IPS-NIHi7 (cell line): ENCODE measurements at regions not wholly inside any gene's neighbourhood (a gene's known extent, or its start where the extent isn't known, plus 50 kb on each side); places are given as distances from the start of the nearest gene placed in this dataset.
"Not testable (repeated sequence)": the region's sequence is repeated elsewhere in the genome, so short reads cannot be mapped to it uniquely, and the experiment has no call there.

ENCODE experiments used
- DNase-seq: peaks from one replicate; pipeline ENCODE4 v3.0.0; 2012; ENCODE audit warnings: mixed read lengths; ENCODE audit errors: extremely low spot score

DNA sequence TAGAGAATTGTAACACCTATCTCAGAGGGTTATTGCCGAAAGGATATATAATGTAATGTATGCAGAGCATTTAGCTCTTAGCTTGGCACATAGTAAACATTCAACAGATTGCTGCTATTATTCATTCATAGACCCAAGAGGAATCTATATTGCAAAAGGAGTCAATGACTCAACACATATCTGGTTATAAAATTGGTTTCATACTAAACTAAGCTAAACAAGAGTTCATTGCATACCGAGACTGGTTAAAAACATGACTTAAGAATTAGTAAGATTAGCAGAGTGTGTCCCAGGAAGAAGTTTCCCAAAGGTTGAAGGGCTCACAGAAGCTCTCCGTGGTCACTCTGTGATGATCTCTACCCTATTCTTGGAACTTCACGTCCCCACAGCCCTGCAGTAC lies 339.6 kb upstream of the CCNH start:
- no peak for DNase-seq

DNA sequence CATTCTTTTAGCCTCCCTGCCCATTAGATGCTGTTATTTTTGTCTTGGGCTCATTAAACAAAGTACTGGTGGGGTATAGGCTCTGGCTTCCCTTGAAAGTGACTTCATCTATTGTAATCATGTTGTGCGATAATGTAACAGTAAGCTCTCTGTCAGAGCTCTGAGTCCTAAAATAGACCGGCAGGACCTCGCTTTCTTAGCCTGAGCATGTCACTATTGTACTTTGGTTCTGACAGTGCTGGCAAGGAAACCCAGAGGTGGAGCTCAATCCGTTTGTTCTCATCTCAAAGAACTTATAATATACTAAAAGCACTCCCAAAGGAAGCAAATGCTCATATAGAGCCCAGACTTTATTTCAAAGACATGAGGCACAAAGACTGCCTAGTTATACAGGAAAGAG lies 339.1 kb upstream of the CCNH start:
- no peak for DNase-seq

DNA sequence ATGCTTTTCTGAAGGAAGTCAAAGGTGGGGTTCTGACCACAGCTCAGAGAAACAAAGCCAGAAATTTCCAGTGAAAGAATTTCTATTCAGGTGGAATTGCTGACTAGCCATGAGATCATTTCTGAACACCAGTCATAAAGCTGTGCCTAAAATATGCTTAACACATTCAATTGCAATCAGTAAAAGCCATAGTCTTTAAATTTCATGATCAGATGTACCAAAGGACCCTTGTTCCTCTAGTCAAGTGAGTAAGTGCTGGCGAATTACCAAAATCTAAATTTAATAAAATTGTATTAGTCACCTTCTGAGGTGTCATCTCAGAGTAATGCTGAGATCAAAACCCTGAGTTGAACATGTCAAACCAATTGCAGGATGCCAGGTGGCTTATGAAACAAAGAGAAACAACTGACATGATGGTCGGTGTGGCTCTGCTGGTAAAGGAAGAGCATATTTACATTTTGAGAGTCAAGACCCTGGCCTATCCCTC lies 334.2 kb upstream of the CCNH start:
- DNase-seq = no peak

DNA sequence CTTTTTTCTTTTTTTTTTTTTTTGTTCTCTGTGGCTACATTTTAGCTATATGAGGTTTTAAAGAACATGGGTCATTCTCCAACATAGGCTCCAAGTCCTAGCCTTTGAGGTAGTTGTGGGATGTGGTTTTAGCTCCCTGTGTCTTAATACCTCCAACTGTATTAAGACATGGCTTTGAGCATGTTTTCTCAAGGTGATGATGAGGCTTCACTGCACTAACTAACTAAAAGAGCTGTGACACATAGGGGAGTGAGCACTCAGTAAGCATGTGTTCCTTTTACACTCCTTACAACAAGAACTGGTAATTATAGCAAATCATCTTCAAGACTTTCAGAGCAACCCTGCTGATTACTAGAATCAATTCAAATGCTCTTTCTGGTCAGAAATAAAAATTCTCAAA lies 333.6 kb upstream of the CCNH start:
- DNase-seq = no peak

DNA sequence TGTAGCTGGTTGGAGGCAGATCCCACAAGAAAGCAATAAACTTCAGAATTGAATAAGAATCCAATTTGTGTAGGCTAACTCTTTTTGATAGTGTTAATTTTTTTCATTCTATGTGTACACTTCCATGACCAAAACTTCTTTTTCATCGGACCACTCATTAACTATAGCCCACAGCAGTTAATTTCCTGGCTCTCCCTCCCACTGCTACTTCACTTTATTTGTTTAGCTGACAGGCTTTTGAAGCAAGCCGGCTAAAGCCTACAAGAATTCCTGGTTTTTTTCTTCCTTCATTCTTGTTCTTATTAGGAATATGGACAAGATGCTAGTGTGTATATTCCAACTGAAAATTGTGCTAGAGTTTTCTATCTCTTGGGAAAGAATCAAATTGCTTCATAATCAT lies 329.2 kb upstream of the CCNH start:
- DNase-seq = no peak

DNA sequence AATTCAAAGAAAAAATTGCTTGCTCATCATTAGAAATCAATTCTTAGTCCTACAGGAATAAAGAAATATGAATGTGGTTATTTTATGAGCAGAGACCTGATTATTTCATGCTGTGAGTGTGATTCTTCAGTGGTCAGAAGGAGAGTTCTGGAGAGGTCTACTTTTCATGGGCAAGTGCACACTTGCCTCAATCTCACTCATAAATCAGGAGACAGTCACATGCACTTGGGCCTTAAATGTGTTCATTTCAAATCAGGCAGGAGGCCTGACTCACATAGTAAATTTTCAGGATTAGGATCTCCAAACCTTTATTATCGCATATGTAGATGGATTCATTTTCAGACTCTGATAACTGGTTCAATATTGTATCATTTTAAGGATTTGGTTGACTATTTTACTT lies 323.2 kb upstream of the CCNH start:
- no peak for DNase-seq

DNA sequence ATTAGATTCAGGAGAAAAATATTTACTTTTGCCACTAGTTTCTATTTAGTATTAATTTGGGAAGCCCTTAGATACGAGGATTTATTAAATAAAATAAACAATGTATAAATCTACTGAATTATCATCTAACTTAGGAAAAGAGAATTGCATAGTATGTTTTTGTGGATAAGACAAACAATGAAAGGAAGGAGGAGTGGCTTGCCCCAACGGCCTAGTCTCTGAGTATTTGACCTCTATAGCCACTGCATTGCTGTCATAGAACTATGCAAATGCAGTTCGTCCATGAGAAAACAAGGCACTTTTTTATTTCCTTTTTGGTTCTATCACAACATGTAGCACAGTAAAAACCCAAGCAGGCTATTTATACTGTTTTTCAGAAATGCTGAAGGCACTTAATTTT lies 321.2 kb upstream of the CCNH start:
- DNase-seq = no peak

DNA sequence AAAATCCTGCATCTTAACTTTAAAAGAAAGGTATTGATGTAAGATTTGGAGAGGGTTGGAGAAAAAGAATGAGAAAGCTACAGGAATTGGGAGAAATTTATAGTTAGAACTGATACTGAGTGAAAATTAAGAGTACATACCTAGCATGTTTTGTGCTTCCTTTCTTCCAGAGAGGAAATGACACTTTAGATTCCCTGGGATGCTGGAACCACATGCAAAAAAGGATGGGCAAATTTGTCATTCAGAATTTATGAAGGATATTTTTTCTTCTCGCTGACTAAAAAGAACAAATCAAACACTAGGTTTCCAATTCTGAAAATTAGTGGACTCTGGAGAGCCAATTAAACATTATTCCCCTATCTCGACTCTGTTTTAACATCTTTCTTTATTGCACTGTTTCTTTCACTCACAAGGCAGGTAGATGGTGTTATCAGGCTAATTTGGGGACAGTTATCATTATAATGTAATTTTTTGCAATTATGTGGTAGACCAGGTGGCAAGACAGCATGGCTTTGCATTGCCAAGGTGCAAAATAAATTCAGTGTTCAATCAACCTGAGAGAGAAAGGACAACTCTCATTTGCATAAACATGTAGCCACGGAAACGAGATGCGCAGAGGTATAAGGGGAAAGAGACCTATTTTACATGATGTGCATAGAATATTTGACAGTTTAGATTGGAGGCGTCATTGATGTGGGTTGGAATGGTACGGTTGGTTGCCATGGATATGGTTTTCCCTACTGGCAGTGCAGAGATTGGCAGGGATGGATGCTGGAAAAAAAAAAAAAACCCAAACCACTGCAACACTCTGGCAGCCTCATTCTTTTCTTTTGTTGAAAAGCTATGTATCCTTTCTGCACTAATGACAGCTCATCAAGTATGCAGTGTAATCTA lies 320.4 kb upstream of the CCNH start:
- no peak for DNase-seq

DNA sequence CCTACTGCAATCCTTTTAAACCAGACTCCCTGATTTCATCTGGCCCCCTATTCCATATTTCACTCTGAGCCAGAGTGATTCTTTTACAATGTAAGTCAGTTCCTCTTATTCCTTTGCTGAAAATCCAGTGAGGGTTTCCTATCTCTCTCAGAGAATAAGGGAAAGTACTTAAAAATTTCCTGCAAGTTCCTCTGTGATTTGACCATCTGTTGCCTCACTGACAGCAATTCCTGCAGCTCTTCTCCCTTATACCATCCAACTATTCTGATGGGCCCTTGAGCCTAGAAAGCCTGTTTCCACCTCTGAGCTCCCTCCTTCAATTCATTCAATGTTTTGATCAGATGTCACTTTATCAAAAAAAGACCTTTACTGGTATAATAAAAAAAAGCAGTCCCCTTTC lies 317.1 kb upstream of the CCNH start:
- no peak for DNase-seq

DNA sequence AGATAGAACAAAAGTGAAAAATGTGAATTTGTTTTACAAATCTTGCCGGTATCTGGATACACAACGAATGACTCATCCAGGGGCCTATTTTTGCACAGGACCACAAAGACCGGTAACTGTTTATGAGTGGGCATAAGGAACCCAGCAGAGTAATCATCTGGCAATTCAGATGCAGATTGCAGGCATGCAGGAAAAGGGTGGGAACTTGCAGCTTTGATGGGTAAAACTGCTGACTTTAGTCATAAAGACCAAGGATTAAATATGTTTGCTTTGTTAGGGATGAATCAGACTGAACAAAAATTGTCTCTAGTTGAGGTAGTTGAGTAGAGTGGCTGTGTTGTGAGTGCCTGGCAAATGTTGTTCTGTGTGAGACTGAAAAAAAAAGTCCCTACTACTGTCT lies 309.6 kb upstream of the CCNH start:
- peak; percentile 19 for DNase-seq

DNA sequence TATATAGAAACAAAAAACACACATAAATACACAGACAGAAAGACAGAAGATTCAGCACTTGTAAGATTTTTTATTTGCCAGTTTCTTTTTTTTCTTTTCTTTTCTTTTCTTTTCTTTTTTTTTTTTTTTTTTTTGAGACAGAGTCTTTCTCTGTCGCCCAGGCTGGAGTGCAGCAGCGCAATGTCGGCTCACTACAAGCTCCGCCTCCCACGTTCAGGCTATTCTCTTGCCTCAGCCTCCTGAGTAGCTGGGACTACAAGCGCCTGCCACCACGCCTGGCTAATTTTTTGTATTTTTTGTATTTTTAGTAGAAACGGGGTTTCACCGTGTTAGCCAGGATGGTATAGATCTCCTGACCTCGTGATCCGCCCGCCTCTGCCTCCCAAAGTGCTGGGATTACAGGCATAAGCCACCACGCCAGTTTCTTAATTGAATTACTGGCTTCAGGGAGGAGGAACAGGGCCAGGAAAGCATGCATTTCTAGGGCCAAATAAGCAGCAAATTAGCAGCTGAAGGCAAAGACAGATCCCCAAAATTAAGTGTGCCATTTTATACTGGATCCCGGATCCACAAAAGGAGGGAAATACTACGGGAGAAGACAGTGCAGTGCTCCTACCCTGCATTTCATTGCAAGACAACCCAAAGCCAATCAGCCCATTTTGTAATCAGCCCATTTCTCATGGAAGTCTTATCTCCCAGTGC lies 305.6 kb upstream of the CCNH start:
- DNase-seq = not testable (repeated sequence)

DNA sequence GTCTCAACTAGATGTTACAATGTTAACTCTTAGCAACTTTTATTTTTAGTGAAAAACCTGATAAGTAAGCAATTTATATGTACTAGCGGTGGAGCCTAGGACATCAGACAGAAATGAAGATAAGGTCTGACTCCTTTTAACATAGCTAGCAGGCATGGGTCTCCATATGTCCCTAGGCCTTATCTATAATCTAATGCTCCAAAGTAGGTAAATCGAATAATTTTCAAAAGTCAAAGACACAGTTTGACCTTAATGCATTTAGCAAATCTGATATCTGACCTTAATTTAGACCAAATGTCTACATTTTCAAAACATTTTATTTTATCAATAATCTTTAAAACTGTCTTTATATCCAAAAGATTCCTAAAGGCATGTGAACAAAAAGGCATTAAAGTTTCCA lies 305.0 kb upstream of the CCNH start:
- no peak for DNase-seq

DNA sequence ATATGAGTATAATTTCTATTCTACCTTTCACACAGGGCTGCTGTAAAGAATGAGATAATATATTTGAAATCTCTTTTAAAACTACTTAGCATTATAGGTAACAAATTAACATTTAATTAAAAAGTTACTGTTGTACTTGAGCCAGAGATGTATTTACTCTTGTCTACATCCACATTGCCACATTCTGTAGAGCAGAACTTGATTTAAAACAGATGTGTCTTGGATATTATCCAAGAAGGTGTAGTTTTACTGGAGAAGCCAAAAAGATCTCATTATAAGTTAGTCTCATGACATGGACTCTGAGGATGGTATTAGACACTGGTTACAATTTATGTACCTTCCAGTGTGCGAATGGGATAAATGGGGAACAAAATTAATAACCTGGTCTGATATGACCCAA lies 293.1 kb upstream of the CCNH start:
- DNase-seq = no peak

DNA sequence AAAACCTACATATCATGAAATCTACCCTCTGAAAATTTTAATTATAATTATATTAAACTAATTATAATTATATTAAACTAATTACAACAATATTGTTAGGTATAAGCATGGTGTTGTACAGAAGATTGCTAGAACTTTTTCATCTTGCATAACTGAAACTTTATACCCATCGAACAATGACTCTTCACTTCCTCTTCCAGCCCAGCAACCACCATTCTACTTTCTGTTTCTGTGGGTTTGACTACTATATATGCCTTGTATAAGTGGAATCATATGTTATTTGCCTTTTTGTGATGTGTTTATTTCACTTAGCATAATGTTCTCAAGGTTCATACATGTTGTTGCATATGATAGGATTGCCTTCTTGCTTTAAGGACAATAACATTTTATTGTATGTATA lies 274.2 kb upstream of the CCNH start:
- DNase-seq = no peak

DNA sequence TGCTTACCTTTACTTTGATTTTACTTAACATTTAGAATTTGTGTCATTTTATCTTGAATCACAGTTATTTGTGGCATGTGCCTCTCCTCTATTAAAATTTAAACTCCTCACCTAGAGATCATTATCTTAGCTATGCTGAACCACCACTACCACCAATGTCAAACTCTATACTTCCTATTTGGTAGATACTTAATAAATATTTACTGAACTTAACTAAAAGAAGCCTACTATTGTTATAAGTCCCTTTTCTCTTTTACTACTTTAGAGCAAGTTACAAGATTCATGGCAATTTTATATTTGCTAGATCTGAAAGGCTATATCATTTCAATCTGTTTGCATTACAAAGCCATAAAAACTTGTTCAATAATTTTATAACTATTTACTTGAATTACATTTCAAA lies 273.3 kb upstream of the CCNH start:
- no peak for DNase-seq

DNA sequence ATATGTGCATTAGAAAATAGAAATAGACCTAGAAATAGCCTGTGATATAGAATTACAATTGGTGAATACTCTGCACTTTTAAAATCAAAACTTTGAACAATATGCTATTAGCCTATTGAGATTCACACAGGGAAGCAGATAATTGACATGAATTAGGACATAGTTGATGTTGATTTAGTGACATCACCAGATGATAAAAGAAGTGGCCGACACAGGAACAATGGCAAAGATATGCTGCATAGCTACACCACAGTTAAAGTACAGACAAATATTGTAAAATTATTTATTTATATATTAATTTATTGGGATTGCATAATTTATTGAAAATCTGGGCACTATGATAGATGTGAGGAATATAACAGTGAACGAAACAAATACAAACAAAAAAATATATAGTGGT lies 261.5 kb upstream of the CCNH start:
- no peak for DNase-seq

DNA sequence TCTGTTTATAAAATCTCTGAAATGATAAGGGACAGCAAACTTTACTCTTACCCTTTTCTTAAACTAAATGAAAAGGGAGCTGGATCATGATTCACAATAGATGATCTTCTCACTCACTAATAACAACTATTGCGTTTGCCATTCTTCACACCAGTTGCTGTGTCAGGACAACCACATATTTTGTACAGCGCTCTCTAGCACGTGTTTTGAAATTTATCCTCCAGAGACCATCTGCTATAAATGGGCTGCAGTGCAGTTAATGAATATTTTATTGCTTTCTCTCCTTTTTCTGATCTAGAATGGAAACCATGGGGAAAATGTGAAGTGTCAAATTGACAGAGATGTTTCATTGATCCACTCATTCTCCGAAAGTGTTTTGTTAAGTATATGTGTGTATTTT lies 258.4 kb upstream of the CCNH start:
- no peak for DNase-seq

DNA sequence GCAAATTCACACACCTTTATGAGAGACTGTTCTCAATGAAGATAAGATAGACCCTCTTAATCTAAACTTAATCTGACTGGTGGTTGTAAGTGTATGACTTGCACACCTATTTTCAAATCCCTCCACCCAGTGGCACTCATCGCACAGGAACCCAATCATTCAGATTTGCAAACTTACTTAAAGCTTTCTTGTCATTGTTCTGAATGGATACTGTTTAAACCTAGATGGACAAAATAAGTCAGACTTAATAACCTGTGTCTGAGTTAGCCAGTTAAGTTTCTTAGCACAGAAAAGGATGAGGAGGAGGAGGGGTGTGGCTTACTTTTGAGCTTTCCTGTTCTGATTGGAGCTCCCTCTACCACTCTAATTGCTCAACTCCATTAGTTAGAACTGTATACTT lies 252.4 kb upstream of the CCNH start:
- DNase-seq = no peak

DNA sequence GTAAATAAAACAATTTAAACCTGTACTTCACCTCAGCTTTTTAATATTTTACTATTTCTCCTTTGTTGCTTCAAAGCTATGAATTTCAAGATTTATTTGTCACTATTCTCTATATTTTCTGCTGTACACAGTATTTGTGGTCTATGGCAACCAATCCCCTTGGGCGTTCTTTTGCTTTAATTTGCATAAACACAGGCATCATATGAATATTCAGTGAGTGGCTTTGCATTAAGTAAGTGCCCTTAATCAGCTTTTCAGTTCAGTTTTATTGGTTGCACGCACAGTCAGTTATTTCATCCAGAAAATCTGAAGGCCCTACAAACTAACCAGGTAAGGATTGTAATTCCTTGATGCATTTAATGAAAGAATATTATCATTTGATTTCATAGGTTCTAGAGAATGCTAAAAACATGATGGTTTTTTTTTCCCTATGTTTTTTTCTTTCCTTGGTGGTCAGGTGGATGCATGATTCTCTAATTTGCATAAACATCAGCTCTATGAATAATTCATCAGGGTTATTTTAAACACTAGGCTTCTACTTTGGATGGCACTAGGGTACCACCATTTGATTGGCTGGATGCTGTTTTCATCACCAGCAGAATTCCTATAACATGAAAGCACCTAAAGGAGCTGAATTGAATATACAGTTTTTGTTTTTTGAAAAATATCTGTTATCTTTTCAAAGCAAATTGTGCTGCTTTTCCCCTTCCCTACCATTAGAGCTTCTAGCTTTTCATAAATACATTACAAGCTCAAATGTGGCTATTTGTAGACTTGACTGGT lies 249.2 kb upstream of the CCNH start:
- no peak for DNase-seq

DNA sequence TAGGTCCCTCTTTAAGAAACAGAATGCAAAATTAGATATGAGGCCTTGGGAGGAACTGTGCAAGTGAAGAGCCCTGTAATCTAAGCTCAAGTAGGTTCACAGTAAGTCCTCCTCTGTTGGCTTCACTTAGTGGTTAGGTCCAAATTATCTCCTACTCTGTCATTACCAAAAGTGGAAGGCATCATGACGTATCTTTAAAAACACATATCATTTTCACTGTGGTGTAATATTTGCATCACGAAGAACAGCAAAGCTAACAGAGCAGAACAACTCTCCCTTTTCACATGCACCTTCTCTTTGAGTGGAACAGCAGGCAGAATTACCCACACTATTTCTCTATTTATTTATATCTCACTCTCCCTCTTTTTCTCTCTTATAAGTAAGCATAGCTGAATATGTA lies 240.5 kb upstream of the CCNH start:
- no peak for DNase-seq

DNA sequence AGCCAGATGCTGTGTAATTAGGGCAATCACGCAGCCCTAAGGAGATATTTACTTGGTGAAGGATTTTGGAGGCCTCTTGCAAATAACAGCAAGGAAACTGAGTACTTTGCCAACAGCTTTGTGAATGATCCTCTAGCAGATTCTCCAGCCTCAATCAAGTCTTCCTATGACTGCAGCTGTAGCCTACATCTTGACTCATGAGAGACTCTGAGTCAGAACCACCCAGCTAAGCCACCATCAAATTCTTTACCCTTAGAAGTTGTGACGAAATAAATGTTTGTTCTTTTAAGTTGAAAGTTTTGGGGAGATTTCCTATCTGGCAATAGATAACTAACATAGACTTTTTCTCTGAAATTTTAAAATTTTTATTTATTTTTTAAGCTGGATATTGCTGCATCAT lies 237.6 kb upstream of the CCNH start:
- DNase-seq = no peak

DNA sequence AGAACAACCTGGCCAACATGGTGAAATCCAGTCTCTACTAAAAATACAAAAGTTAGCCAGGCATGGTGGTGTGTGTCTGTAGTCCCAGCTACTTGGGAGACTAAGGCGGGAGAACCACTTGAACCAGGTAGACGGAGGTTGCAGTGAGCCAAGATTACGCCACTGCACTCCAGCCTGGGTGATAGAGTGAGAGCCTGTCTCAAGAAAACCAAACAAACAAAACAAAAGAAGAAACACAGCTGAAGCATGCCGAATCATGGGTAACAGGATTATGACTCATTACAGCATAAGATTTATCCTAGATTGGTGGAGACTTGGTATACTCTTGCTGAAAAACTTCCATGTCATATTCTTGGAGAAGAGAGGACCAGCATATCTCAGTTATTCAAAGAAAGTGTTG lies 236.7 kb upstream of the CCNH start:
- DNase-seq = no peak

DNA sequence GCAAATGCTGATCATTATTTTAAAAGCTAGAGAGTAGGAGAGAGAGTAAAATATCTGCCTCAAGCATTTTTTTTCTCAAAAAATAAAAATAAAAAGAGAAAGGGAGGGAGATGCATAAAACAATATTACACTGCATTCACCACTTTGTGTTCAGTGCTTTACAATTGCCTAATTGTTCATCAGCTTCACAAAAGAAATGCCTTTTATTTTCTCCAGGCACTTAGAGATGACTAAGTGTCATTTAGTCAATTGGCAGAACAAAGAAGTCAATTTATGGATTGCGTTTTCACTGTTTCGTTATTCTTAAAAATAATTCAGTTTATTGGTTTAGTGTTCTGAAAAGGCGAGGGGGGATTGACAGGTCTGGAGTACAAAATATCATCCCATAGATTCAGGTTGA lies 232.5 kb upstream of the CCNH start:
- no peak for DNase-seq
